Smooth muscle cell (in vitro differentiated cells): ENCODE measurements at regions not wholly inside any gene's neighbourhood (a gene's known extent, or its start where the extent isn't known, plus 50 kb on each side); places are given as distances from the start of the nearest gene placed in this dataset.

Experiments used
- DNase-seq: peaks from one replicate; lab custom pipeline; 2025; ENCODE audit not compliant: unreplicated experiment; lab: John Stamatoyannopoulos, UW
- H2AFZ ChIP-seq: fragments of 200-600 bp; sonication (generic); 2 replicates; pipeline ENCODE4 v1.6.0; 2016; ENCODE audit warnings: antibody characterized with exemption, low read depth, mild to moderate bottlenecking
- H3F3A ChIP-seq: fragments of 200-600 bp; sonication (generic); 2 replicates; pipeline ENCODE4 v1.6.0; 2017; ENCODE audit warnings: antibody characterized with exemption, low read depth
- H3K27ac ChIP-seq: fragments of 200-600 bp; sonication (generic); 2 replicates; pipeline ENCODE4 v1.5.1; 2016; ENCODE audit warnings: low read depth, mild to moderate bottlenecking
- H3K27me3 ChIP-seq: fragments of 200-600 bp; sonication (generic); 2 replicates; pipeline ENCODE4 v1.6.1; 2016; ENCODE audit warnings: low read depth, mild to moderate bottlenecking
- H3K36me3 ChIP-seq: fragments of 200-600 bp; sonication (generic); 2 replicates; pipeline ENCODE4 v1.5.1; 2016; ENCODE audit warnings: low read depth
- H3K4me1 ChIP-seq: fragments of 200-600 bp; sonication (generic); 2 replicates; pipeline ENCODE4 v1.5.1; 2016; ENCODE audit warnings: low read depth
- H3K4me2 ChIP-seq: fragments of 200-600 bp; sonication (generic); 2 replicates; pipeline ENCODE4 v1.6.0; 2016; ENCODE audit warnings: mild to moderate bottlenecking
- H3K4me3 ChIP-seq: fragments of 200-600 bp; sonication (generic); 2 replicates; pipeline ENCODE4 v1.5.1; 2016; ENCODE audit warnings: mild to moderate bottlenecking
- H3K79me2 ChIP-seq: fragments of 200-600 bp; sonication (generic); 2 replicates; pipeline ENCODE4 v1.6.0; 2016; ENCODE audit warnings: low read depth, mild to moderate bottlenecking
- H3K9ac ChIP-seq: fragments of 200-600 bp; sonication (generic); 2 replicates; pipeline ENCODE4 v1.6.0; 2016; ENCODE audit warnings: low read depth
- H3K9me3 ChIP-seq: fragments of 200-600 bp; sonication (generic); replicated peaks from 2 replicates; pipeline ENCODE4 v1.5.1; 2016; ENCODE audit warnings: low read depth
- H4K20me1 ChIP-seq: fragments of 200-600 bp; sonication (generic); 2 replicates; pipeline ENCODE4 v1.6.0; 2016; ENCODE audit warnings: low read depth
- WGBS: methylation state at CpG from one replicate; pipeline ENCODE4 v1.1.7; 2016; ENCODE audit warnings: low lambda C conversion rate; 5-methylcytosine and 5-hydroxymethylcytosine counted together
- TF ChIP-seq, protein P1 (sequence below): fragments of 200-600 bp; sonication (generic); IDR thresholded peaks from 2 replicates; pipeline ENCODE4 v1.5.1; 2017; ENCODE audit warnings: borderline replicate concordance, mild to moderate bottlenecking, antibody characterized with exemption; ENCODE audit not compliant: insufficient read depth, poor library complexity, severe bottlenecking

- TF ChIP-seq, protein P1, sequence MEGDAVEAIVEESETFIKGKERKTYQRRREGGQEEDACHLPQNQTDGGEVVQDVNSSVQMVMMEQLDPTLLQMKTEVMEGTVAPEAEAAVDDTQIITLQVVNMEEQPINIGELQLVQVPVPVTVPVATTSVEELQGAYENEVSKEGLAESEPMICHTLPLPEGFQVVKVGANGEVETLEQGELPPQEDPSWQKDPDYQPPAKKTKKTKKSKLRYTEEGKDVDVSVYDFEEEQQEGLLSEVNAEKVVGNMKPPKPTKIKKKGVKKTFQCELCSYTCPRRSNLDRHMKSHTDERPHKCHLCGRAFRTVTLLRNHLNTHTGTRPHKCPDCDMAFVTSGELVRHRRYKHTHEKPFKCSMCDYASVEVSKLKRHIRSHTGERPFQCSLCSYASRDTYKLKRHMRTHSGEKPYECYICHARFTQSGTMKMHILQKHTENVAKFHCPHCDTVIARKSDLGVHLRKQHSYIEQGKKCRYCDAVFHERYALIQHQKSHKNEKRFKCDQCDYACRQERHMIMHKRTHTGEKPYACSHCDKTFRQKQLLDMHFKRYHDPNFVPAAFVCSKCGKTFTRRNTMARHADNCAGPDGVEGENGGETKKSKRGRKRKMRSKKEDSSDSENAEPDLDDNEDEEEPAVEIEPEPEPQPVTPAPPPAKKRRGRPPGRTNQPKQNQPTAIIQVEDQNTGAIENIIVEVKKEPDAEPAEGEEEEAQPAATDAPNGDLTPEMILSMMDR, result no peak
- Histone ChIP-seq H3K9ac (no peak overlapping the region), H3K4me3 (no peak overlapping the region), H3K27ac (no peak overlapping the region), H3K79me2 (no peaks in the 10 kb centered on the region), H3K4me1 (no peaks in the 10 kb centered on the region), H3K36me3 (no peaks in the 10 kb centered on the region), H2AFZ (no peak overlapping the region), H4K20me1 (no peaks in the 10 kb centered on the region), H3F3A (no peaks in the 10 kb centered on the region), H3K27me3 (no peaks in the 10 kb centered on the region), H3K4me2 (no peak overlapping the region), H3K9me3 (no peaks in the 10 kb centered on the region)
- 87% methylated on average over 4 of the region's 4 CpGs for WGBS
- no peak for DNase-seq
These were observed 206.1 kb downstream of the HAUS1 start for GRCh38 chr18:46310258-46310657.

DNA sequence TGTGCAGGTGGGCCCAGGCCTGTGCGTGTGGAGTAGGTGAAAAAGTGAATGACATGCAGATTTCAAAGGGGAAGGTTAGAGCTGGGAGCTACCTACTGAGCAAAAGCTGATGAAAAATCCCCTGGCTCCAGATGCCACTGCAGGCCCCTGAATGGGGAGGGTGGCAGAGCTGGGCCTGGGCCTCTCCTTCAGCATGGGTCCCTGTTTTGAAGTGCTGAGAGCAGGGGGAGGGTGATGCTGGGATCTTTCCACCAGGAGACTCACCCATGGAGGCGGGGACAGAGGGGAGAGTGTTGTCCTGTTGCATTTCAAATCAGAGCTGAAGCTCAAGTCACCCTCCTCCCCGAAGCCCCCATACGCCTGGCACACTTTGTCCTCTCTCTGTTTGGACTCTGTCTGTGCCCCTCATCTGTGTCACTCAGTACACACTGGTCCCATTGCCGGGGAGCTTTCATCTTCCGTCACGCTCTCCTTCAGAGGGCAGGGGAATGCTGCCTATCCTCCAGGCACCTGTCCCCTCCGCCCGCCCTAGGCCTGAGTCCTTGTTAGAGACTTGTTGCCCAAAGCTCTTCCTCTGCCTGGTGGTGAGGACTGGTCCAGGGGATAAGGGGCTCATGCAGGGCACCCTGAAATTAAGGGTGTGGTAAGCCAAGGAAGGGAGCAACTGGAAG is 206.6 kb downstream of the HAUS1 start:
- Histone ChIP-seq H3K9ac (no peak overlapping the region), H3F3A (no peaks in the 10 kb centered on the region), H3K4me2 (no peak overlapping the region), H3K36me3 (no peaks in the 10 kb centered on the region), H3K79me2 (no peaks in the 10 kb centered on the region), H2AFZ (no peak overlapping the region), H3K9me3 (no peaks in the 10 kb centered on the region), H3K4me3 (no peak overlapping the region), H3K4me1 (no peaks in the 10 kb centered on the region), H3K27ac (no peak overlapping the region), H3K27me3 (no peaks in the 10 kb centered on the region), H4K20me1 (no peaks in the 10 kb centered on the region)
- DNase-seq, result no peak
- TF ChIP-seq, protein P1, result no peak
- WGBS, result 90% methylated on average over 9 of the region's 9 CpGs

DNA sequence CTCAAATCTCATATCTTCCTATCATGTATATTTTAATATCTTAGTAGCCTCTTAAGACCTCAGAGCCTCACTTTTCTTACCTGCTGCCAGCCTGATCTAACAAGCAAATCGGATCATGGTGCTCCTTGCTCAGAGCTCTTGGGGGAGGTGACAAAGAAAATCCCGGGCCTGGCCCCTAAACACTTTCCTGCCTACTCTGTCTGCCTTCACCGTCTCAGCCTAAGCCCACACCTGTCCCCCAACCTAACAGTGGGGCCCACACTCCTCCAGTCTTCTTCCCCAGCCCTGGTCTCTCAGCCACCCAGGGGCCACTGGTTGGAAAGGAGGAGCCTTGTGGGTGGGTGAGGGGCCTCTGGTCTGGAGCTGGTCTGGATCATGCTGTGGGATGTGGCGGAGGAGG is 207.3 kb downstream of the HAUS1 start:
- H3K4me3 ChIP-seq, result no peak overlapping the region
- H3F3A ChIP-seq, result no peaks in the 10 kb centered on the region
- no peaks in the 10 kb centered on the region for H3K36me3 ChIP-seq
- TF ChIP-seq, protein P1, result no peak
- H3K9ac ChIP-seq, result no peak overlapping the region
- no peaks in the 10 kb centered on the region for H3K9me3 ChIP-seq
- H3K4me1 ChIP-seq, result no peaks in the 10 kb centered on the region
- DNase-seq, result no peak
- no peak overlapping the region for H3K4me2 ChIP-seq
- H3K27me3 ChIP-seq, result no peaks in the 10 kb centered on the region
- no peaks in the 10 kb centered on the region for H3K79me2 ChIP-seq
- 81% methylated on average over 4 of the region's 4 CpGs for WGBS
- no peak overlapping the region for H2AFZ ChIP-seq
- H4K20me1 ChIP-seq, result no peaks in the 10 kb centered on the region
- no peak overlapping the region for H3K27ac ChIP-seq

DNA sequence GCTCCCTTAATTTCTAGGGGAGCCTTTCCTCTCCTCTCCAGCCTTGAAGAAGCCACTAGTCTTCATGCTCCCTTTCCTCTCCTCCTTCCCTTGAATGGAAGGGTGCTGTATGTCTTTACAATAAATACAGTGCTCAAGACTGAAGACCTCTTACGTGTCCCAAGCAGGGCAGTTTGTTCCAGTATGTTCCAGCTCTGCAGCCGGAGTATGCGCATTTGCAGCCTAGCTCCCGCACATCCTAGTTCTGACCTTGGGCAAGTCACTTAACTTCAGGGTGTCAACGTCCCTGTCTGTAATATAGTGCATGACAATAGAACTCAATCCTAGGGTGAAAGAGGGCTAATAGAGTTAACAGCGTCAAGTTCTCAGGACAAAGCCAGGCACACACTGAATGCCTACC is 208.0 kb downstream of the HAUS1 start:
- no peak for DNase-seq
- H4K20me1 ChIP-seq, result no peaks in the 10 kb centered on the region
- H3K9me3 ChIP-seq, result no peaks in the 10 kb centered on the region
- TF ChIP-seq, protein P1, result no peak
- no peaks in the 10 kb centered on the region for H3K79me2 ChIP-seq
- H2AFZ ChIP-seq, result no peak overlapping the region
- no peak overlapping the region for H3K27ac ChIP-seq
- H3F3A ChIP-seq, result no peaks in the 10 kb centered on the region
- no peak overlapping the region for H3K9ac ChIP-seq
- WGBS, result 71% methylated on average over 6 of the region's 6 CpGs
- H3K4me1 ChIP-seq, result no peaks in the 10 kb centered on the region
- no peak overlapping the region for H3K4me3 ChIP-seq
- H3K4me2 ChIP-seq, result no peak overlapping the region
- H3K36me3 ChIP-seq, result no peaks in the 10 kb centered on the region
- H3K27me3 ChIP-seq, result no peaks in the 10 kb centered on the region
